Mucosa of stomach (tissue), 1 donor: ENCODE measurements at regions not wholly inside any gene's neighbourhood (a gene's known extent, or its start where the extent isn't known, plus 50 kb on each side); places are given as distances from the start of the nearest gene placed in this dataset.

Source experiments
- H3K27me3 ChIP-seq: one replicate; pipeline ENCODE4 v1.7.0; 2013; ENCODE audit warnings: mild to moderate bottlenecking, low read length; ENCODE audit not compliant: control insufficient read depth, insufficient read depth
- H3K36me3 ChIP-seq: one replicate; pipeline ENCODE4 v1.7.0; 2013; ENCODE audit warnings: low read length; ENCODE audit not compliant: control insufficient read depth, insufficient read depth
- H3K4me1 ChIP-seq: one replicate; pipeline ENCODE4 v1.7.0; 2013; ENCODE audit warnings: mild to moderate bottlenecking, low read length; ENCODE audit not compliant: control insufficient read depth, insufficient read depth
- H3K4me3 ChIP-seq: one replicate; pipeline ENCODE4 v1.7.0; 2013; ENCODE audit warnings: low read length
- H3K9ac ChIP-seq: one replicate; pipeline ENCODE4 v1.7.0; 2013; ENCODE audit warnings: mild to moderate bottlenecking, low read length, moderate library complexity
- H3K9me3 ChIP-seq: one replicate; pipeline ENCODE4 v1.7.0; 2013; ENCODE audit warnings: mild to moderate bottlenecking, low read length, moderate library complexity; ENCODE audit not compliant: control insufficient read depth
- donor health status: Pancreatic carcinoma.

DNA sequence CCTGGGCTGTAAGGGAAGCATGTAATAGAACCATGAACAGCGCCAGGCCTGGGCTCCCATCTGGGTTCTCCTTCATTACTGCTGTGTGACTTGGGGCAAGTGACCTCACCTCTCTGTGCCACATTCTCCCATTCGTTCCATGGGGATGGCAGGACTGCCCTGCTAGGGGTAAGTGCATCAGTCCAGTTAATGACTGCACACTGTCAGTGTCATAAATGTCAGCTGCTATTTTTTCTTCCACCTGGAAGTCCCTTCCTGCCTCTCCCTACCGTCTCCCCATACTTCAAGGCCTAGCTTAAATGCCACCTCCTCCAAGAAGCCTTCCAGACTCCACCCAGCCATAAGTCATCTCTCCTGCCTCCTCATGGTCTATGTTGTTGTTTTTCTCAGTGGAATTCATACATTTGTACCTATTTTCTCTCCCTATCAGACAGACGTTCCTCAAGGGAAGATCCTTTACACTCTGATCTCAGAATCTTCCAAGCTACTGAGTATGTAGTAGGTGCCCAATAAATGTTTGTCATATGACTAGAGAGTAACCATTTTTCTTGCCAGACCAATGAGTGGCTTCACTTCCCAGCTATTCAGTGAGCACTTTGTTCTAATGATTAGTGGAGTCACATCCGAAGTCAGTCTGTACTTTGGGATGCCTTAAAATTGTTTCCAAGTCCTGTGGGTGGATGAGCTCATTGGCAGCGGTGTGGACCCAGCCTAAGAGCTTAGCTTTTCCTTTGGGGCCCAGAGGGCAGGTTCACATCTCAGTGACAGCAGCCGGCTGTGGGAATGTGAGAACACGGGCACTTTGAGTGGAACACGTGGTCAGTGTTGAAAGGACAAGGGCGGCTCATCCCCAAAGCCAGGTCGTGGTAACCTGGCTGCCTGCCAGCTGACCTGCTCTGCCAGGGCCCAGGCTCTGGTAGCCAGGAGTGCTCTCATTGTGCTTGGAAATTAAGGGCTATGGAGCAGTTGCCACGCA, 147.5 kb upstream of the GSE1 start:
- Histone ChIP-seq H3K9ac (no peak overlapping the region), H3K4me1 (peaks cover 18% of the 10 kb centered on the region), H3K36me3 (no peaks in the 10 kb centered on the region), H3K4me3 (no peak overlapping the region), H3K9me3 (no peaks in the 10 kb centered on the region), H3K27me3 (peaks cover 27% of the 10 kb centered on the region)

DNA sequence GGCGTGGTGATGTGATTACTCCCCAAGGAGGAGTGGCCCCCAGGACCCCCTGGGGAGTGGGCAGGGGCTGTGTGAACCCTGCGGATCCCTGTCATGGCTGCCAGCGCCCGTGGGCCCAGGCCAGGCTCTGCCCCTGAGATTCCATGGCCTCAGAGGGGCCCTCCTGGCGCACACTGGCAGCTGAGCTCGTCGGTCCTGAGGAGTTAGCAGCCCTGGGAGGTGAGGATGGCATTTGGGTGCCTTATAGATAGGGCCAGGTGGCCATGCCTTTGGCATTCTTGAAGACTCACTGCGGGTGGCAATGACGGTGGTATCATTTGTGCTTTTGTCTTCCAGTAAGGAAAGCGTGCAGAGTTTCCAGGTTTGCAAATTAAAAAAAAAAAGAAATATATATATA, 146.8 kb upstream of the GSE1 start:
- Histone ChIP-seq H3K36me3 (no peaks in the 10 kb centered on the region), H3K9ac (no peak overlapping the region), H3K9me3 (no peaks in the 10 kb centered on the region), H3K27me3 (peaks cover 24% of the 10 kb centered on the region), H3K4me1 (peaks cover 12% of the 10 kb centered on the region), H3K4me3 (no peak overlapping the region)

DNA sequence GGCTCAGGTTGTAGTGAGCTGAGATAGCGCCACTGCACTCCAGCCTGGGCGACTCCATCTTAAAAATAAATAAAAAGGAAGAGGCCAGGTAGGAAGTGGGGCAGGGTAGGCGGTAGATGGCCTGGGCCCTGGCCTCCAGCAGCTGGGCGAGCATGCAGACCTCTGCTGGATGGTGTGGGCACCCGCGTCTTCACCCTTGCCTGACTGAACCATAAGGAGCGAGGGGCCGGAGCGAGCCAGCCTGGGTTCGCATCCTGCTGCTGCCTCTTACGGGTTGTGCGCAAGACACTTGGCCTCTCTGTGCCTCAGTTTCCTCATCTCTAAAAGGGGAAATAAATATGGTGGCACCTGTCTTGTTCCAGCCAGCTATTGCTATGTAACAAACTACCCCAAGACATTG, 146.1 kb upstream of the GSE1 start:
- Histone ChIP-seq H3K9ac (no peak overlapping the region), H3K9me3 (no peaks in the 10 kb centered on the region), H3K4me1 (peaks cover 12% of the 10 kb centered on the region), H3K27me3 (peaks cover 17% of the 10 kb centered on the region), H3K36me3 (no peaks in the 10 kb centered on the region), H3K4me3 (no peak overlapping the region)

DNA sequence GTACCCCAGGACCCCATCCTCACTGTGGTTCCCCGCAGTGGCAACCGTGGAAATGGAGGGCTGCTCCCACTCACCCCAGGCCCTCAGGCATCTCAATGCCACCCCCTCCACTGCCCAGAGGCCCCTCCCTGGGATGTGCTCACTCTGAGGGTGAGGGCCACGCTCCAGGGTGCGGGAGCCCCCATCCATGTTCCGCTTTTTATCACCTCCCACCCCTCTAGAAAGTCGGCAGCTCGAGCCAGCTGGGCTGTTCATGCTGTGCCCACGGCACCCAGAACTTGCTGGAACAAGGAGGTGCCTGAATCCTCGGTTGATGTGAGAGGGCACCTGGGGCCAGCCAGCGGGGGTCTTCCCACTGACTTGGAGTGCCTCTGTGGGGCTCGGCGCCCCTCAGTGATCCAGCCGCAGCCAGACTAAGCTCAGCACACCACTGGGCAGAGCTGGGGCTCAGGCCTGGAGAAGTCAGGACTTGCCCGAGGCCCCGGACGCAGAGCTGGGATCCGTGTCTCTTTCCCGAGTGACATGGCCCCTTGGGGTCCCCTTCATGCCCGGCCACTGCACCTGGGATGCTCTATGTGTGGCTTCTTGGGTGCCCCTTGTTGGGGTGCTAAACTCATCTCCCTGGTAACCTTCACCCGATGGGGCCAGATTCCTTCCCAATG, 143.1 kb upstream of the GSE1 start:
- H3K4me3 ChIP-seq = no peak overlapping the region
- no peaks in the 10 kb centered on the region for H3K36me3 ChIP-seq
- H3K9ac ChIP-seq = no peak overlapping the region
- no peaks in the 10 kb centered on the region for H3K27me3 ChIP-seq
- H3K4me1 ChIP-seq = peaks cover 14% of the 10 kb centered on the region
- no peaks in the 10 kb centered on the region for H3K9me3 ChIP-seq

DNA sequence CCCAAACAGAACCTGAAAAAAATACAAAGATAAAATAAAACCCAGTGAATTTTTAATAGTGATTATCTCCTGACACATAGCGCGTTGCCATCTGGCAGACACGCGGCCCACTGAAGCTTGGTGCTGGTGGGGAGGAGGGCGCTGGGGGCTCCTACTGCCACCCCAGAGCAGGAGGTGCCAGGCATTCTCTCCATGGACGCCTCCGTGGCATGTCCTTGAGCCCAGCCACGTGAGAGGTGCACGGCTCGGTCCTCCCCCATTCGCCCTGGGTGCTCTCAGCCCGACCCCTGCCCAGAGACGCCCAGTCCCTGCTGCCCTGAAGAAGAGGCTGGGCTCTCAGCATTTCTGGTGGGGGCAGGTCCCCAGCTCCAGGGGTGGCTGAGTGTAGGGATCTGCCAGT, 142.2 kb upstream of the GSE1 start:
- Histone ChIP-seq H3K9ac (no peak overlapping the region), H3K27me3 (no peaks in the 10 kb centered on the region), H3K4me1 (peaks cover 14% of the 10 kb centered on the region), H3K4me3 (no peak overlapping the region), H3K36me3 (no peaks in the 10 kb centered on the region), H3K9me3 (no peaks in the 10 kb centered on the region)

DNA sequence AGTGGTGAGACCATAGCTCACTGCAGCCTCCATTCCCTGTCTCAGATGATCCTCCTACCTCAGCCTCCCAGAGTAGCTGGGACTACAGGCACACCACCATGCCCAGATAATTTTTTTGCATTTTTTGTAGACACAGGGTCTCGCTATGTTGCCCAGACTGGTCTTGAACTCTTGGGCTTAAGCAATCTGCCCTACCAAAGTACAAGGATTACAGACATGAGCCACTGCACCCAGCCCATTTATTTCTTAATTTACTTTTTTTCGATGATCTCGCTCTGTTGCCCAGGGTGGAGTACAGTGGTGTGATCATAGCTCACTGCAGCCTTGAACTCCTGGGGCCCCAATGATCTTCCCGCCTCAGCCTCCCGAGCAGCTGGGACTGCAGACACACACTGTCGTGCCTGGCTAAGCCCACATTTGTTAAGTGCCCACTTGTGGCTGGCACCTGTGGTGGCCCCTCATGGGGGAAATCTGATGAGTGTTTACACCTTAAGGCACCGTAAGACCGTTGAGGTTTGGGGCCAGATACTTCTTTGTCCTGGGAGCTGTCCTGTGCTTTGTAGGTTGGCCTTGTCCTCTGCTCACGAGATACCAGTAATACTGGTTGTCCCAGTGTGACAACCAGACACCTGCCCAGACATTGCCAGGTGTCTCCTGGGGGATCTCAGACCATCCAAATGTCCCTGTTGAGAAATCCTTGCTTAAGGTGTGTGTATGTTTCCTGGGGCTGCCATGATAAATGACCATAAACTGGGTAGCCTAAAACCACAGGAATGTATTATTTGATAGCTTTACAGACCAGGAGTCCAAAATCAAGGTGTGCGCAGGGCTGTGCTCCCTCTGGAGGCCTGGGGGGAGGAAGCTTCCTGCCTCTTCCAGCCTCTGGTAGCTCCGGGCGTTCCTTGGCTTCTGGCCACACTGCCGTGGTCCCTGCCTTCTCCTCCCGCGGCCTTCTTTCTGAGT, 141.4 kb upstream of the GSE1 start:
- no peak overlapping the region for H3K9ac ChIP-seq
- no peak overlapping the region for H3K4me3 ChIP-seq
- peaks cover 14% of the 10 kb centered on the region for H3K4me1 ChIP-seq
- H3K27me3 ChIP-seq = no peaks in the 10 kb centered on the region
- no peaks in the 10 kb centered on the region for H3K36me3 ChIP-seq
- H3K9me3 ChIP-seq = no peaks in the 10 kb centered on the region

DNA sequence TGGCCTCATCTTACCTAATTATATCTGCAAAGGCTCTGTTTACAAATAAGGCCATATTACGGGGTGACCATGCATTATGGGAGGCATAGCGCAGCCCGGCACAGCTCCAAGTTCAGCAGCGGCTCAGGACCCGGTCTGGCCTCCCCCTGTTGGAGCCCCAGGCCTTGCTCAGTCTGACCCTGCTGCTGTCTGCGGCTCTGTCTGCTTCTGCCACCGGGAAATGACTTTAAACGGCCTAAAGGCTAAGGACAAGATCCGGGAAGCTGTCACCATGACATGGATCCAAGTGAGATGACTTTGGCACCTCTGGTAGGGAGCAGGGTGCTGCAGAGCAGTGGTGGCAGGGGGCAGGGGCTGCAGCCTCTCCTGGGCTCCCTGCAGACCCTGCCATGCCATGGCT, 140.6 kb upstream of the GSE1 start:
- Histone ChIP-seq H3K4me3 (no peak overlapping the region), H3K36me3 (no peaks in the 10 kb centered on the region), H3K4me1 (peaks cover 14% of the 10 kb centered on the region), H3K27me3 (no peaks in the 10 kb centered on the region), H3K9me3 (no peaks in the 10 kb centered on the region), H3K9ac (no peak overlapping the region)

DNA sequence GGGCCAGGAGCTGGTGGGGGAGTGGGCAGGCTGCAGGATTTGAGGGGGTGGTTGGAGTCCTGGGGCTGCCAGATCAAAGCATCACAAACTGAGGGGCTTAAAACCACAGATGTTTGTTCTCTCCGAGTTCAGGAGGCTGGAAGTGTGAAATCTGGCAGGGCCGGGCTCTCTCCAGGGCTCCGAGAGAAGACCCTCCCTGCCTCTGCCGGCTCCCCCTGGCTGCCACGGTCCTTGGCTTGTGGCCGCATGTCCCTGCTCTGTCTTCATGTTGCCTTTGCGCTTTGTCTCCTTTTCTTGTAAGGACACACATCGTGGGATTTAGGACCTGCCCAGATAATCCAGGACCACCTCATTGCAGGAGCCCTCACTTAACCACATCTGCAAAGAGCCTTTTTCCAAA, 139.8 kb upstream of the GSE1 start:
- Histone ChIP-seq H3K9ac (no peak overlapping the region), H3K27me3 (no peaks in the 10 kb centered on the region), H3K4me3 (no peak overlapping the region), H3K36me3 (no peaks in the 10 kb centered on the region), H3K9me3 (no peaks in the 10 kb centered on the region), H3K4me1 (peaks cover 14% of the 10 kb centered on the region)

DNA sequence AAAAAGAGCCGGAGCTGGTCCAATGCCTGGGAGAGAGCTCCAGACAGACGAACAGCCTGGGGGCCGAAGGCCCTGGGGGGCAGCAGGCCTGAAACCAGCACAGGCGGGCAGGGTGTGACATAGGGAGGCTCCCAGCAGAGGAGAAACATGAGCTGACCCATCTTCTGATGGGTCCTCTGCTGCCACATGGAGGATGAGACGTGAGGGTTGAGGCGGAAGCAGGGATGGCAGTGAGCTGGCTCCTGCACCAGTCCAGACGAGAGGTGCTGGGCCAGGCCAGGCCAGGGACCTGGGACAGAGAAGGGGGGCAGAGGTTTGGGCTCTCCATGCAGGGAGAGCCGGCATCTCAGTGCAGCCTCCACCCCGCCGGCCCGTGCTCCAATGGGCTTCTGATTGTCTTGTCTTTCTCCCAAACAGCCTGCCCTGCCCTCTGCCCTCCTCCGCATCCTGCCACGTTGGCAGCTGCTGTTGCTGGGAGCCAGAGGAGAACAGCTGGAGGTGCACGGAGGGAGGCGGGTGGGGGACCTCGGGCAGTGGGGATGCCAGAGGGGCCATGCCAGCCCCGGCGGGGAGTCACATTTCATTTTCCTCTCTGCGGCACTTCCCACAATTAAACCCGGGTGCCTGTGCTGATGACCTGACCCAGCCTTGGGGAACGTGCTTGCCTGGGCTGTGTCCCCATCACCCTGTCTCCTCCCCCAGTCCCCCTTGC, 139.1 kb upstream of the GSE1 start:
- Histone ChIP-seq H3K4me1 (peaks cover 14% of the 10 kb centered on the region), H3K27me3 (no peaks in the 10 kb centered on the region), H3K36me3 (no peaks in the 10 kb centered on the region), H3K9me3 (no peaks in the 10 kb centered on the region), H3K4me3 (no peak overlapping the region), H3K9ac (no peak overlapping the region)

DNA sequence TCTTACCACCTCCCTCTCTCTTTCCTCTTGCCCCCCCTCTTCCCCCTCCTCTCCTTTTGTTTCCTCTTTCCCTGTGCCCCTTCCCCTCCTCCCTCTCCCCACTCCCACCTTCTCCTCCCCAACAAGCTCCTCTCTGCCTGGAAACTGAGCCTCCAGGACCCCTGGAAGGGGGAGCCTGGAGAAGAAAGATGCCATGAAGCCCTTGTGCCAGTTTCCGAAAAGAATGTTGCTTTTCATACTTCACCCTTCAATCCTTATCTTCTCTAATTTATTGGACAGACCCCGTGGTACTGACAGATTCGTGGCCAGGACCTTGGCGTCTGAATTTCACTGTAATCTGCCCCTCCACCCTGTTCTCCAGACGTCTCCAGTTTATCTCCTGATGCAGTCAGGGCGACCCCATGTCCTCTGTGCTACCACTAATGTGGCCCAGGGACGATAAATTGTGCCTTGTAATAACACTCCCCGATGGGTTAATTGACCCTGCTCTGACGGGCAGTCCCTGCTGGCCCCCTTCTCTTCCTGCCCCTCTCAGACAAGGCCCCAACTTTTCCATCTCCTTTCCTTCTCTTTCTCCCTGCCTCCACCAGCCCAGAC, 138.4 kb upstream of the GSE1 start:
- Histone ChIP-seq H3K4me1 (peaks cover 14% of the 10 kb centered on the region), H3K4me3 (no peak overlapping the region), H3K27me3 (no peaks in the 10 kb centered on the region), H3K9me3 (no peaks in the 10 kb centered on the region), H3K9ac (no peak overlapping the region), H3K36me3 (no peaks in the 10 kb centered on the region)

DNA sequence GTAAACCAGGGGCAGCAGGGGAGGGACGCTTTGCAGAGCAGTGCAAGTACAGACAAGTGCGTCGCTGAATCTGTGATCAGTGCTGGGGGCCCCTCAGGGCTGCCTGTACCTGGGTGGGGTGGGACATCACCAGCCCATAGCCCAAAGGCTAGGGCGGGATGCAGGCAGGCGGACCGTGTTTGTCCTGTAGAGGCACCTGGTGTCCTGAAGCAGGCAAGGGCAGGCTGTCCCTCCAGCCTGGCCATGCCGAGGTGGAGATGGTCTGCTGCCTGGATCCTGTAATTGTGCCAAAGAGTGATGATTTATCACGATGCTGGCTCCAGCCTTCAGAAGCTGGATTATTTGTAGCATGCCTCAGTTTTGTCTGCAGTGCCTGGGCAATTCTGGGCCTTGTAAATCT, 137.9 kb upstream of the GSE1 start:
- Histone ChIP-seq H3K4me3 (no peak overlapping the region), H3K4me1 (peaks cover 17% of the 10 kb centered on the region), H3K9me3 (no peaks in the 10 kb centered on the region), H3K27me3 (no peaks in the 10 kb centered on the region), H3K9ac (no peak overlapping the region), H3K36me3 (no peaks in the 10 kb centered on the region)
